Heart right ventricle (tissue), 16 donors: ENCODE measurements at regions not wholly inside any gene's neighbourhood (a gene's known extent, or its start where the extent isn't known, plus 50 kb on each side); places are given as distances from the start of the nearest gene placed in this dataset.
"Not testable (repeated sequence)": the region's sequence is repeated elsewhere in the genome, so short reads cannot be mapped to it uniquely, and the experiment has no call there.

Source experiments
- ATAC-seq, 8 donors: fragments of 200-7000 bp; cut with Tn5 transposase; one replicate each; pipeline ENCODE4 v1.9.1; 2020; ENCODE audit warnings: mild to moderate bottlenecking in 8 of 8, moderate library complexity in 8 of 8, moderate number of reproducible peaks in 1 of 8
- DNase-seq, 2 donors: peaks; one replicate each; pipeline ENCODE4 v3.0.0-alpha.2; 2020
- H3K27ac ChIP-seq, 10 donors: fragments of 200-600 bp; sonication (generic) in 2 of 10; one replicate each; pipeline versions ENCODE4 v1.5.0 to v1.8.0; 2020 to 2022; ENCODE audit warnings: mild to moderate bottlenecking in 3 of 10
- H3K27me3 ChIP-seq, 7 donors: fragments of 200-600 bp; one replicate each; pipeline ENCODE4 v1.8.0; 2021 to 2022; ENCODE audit warnings: mild to moderate bottlenecking in 2 of 7
- H3K36me3 ChIP-seq, 9 donors: fragments of 200-600 bp; sonication (generic) in 1 of 9; one replicate each; pipeline versions ENCODE4 v1.5.0 to v1.8.0; 2020 to 2022; ENCODE audit warnings: mild to moderate bottlenecking in 2 of 9
- H3K4me1 ChIP-seq, 9 donors: fragments of 200-600 bp; sonication (generic) in 1 of 9; one replicate each; pipeline versions ENCODE4 v1.5.0 to v1.8.0; 2020 to 2022; ENCODE audit warnings: mild to moderate bottlenecking in 4 of 9
- H3K4me3 ChIP-seq, 10 donors: fragments of 200-600 bp; sonication (generic) in 2 of 10; one replicate each; pipeline versions ENCODE4 v1.5.0 to v1.8.0; 2020 to 2022; ENCODE audit warnings: mild to moderate bottlenecking in 7 of 10, moderate library complexity in 2 of 10
- H3K9me3 ChIP-seq, 11 donors: fragments of 200-600 bp in 10 of 11; sonication (generic) in 2 of 11; one replicate each; pipeline versions ENCODE4 v1.5.0 to v1.8.0; 2013 to 2022; ENCODE audit warnings: mild to moderate bottlenecking in 2 of 11, control low read depth in 1 of 11, moderate library complexity in 1 of 11
- WGBS, 2 donors: extraction: QIAGEN DNeasy Blood & Tissue Kit; methylation state at CpG; one replicate each; pipeline ENCODE4 v1.1.7; 2013; ENCODE audit warnings: inconsistent platforms in 1 of 2; 5-methylcytosine and 5-hydroxymethylcytosine counted together
- intact Hi-C, 10 donors: fragments of 100-400 bp; cut with DNase I; formaldehyde crosslinking; loops; one replicate each; pipeline versions ENCODE4 v1.11.1 to v1.14.2; 2022
- TF ChIP-seq, protein P1 (sequence below), 9 donors: fragments of 200-600 bp; sonication (generic) in 2 of 9; IDR thresholded peaks; one replicate each; pipeline versions ENCODE4 v1.5.0 to v1.8.0; 2021 to 2022; ENCODE audit warnings: antibody characterized with exemption in 9 of 9, mild to moderate bottlenecking in 5 of 9, moderate library complexity in 1 of 9
- donor health status: Arrhythmogenic right ventricular cardiomyopathy.
- donor health status: ischemic (EF 13 %, LVEDD 7.1; RV severe dilation, severe dysfunction).
- donor health status: healthy with polysubstance abuse.
- donor health status: DM: no; HTN: yes; CAD: no.
- donor health status: DM: no; HTN: no; CAD: no.
- donor health status: ischemic (EF 25% LVEDD 6.9; RV normal size, moderate dysfunction).
- donor health status: ischemic (EF 25% LVEDD 5.7; RV mildly dilated, moderate dysfunction).
- donor health status: healthy.
- donor health status: DM: yes; HTN: yes; CAD: no.
- donor health status: Ischemic cardiomyopathy.
- donor health status: ischemic (EF 35%, LVEDD 5.7; RV mildly dilated, moderate dysfunction).
- donor health status: nonischemic (EF 11% LVEDD 7.7; RV severe dilation, severe dysfunction).
- donor health status: DM: yes; HTN: yes; CAD: no.
- donor health status: PGD.
- donor health status: ischemic (EF 29% LVEDD 5.4; RV normal size, mild dysfunction).
- donor health status: nonischemic (EF 23%, LVEDD 6.1; RV moderate dilation, normal function).

DNA sequence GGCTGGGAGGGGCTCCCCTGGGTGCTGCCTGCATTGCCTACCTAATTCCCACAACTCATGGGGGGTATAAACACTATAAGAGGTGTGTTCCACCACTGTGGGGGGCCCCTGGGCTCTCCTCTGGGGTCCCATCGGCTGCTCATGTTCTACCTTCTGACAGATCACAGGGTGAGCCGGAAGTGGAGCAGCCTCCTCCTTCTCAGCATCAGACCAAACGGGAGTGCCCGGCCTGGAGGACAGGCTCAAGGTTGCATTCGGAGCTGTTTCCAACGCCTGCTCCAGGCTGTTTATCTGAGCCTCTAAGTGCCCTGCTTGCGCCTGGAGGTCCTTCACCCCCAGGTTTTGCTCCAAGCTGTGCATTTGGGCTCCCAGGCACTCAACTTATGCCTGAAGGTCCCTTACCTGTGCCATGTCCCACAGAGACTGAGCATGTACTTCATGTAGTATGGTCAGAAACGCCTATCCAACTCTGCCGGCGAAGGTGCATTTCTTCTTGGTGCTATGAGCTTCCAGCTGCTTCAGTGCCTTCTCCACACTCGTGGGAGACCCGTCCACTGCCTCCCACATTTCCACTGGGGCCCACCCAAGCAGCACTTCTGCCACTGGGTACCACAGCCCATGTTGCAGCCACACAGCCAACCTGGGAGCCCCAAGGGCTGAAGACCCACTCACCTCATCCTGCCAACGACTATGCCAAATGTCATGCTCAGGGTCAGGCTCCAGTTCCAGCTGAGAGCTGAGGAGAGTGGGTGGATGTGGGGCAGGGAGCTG is 232.1 kb downstream of the IGSF11 start:
- no peak overlapping the region for H3K4me3 ChIP-seq
- WGBS, 2 donors = 62 to 66% methylated on average over 13 of the region's 13 CpGs
- ATAC-seq (peak in 7 of 8 donors; percentile 49 to 80 (median 58)), DNase-seq (no peak)
- intact Hi-C loops = no loop called here
- H3K27me3 ChIP-seq = peaks cover 0 to 4% (median 0%) of the 10 kb centered on the region in 7 donors
- no peaks in the 10 kb centered on the region for H3K36me3 ChIP-seq
- peaks cover 0 to 14% (median 0%) of the 10 kb centered on the region in 9 donors for H3K4me1 ChIP-seq
- peaks cover 0 to 4% (median 0%) of the 10 kb centered on the region in 11 donors for H3K9me3 ChIP-seq
- TF ChIP-seq, protein P1, sequence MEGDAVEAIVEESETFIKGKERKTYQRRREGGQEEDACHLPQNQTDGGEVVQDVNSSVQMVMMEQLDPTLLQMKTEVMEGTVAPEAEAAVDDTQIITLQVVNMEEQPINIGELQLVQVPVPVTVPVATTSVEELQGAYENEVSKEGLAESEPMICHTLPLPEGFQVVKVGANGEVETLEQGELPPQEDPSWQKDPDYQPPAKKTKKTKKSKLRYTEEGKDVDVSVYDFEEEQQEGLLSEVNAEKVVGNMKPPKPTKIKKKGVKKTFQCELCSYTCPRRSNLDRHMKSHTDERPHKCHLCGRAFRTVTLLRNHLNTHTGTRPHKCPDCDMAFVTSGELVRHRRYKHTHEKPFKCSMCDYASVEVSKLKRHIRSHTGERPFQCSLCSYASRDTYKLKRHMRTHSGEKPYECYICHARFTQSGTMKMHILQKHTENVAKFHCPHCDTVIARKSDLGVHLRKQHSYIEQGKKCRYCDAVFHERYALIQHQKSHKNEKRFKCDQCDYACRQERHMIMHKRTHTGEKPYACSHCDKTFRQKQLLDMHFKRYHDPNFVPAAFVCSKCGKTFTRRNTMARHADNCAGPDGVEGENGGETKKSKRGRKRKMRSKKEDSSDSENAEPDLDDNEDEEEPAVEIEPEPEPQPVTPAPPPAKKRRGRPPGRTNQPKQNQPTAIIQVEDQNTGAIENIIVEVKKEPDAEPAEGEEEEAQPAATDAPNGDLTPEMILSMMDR (IDR thresholded peaks at IDR 0.05) = no peak
- no peak overlapping the region for H3K27ac ChIP-seq

DNA sequence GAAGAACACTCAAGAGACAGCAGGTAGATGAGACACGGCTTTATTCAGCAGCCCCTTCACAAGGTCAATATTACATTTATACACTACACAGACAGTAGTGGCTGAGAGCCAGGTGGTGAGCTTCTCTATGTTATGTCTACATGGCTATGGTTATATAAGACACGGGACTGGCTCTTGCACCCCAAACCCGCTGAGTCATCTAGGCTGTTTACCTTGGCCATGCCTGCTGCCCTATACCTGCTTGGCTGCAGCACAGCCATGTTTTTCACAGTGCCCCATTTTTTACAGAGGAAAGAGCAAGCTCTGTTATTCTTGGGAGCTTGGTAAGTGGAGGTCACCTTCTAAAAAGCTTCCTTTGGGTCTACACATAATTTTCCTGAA is 231.6 kb downstream of the IGSF11 start:
- peaks cover 0 to 4% (median 0%) of the 10 kb centered on the region in 11 donors for H3K9me3 ChIP-seq
- intact Hi-C loops = no loop called here
- peaks cover 0 to 4% (median 0%) of the 10 kb centered on the region in 7 donors for H3K27me3 ChIP-seq
- TF ChIP-seq, protein P1 (IDR thresholded peaks at IDR 0.05) = no peak
- no peak overlapping the region for H3K4me3 ChIP-seq
- 69 to 78% methylated on average over 3 of the region's 3 CpGs for WGBS, 2 donors
- no peak for ATAC-seq
- no peak overlapping the region for H3K27ac ChIP-seq
- H3K4me1 ChIP-seq = peaks cover 0 to 14% (median 0%) of the 10 kb centered on the region in 9 donors
- no peaks in the 10 kb centered on the region for H3K36me3 ChIP-seq
- no peak for DNase-seq

DNA sequence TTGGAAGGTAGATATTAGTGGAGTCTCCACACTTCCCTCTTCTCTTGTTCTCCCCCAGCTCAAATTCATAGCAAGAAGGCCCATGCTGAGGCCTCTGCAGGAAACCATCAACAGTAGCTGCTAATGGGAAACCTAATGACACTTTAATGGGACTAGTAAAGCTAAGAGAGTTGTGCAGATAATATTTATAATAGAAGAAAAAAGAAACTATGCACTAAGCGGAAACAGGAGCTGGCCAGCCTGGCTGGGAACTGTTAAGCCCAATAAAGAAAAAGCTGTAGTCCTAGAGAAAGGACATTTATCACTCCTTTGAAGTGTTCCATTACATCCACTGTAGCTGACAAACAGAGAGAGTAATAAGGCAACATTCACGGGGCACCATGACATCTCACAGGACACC is 229.6 kb downstream of the IGSF11 start:
- intact Hi-C loops = no loop called here
- TF ChIP-seq, protein P1 (IDR thresholded peaks at IDR 0.05) = no peak
- Histone ChIP-seq H3K27ac (no peak overlapping the region), H3K36me3 (no peaks in the 10 kb centered on the region), H3K27me3 (peaks cover 0 to 4% (median 0%) of the 10 kb centered on the region in 7 donors), H3K4me1 (peaks cover 0 to 14% (median 0%) of the 10 kb centered on the region in 9 donors), H3K9me3 (peaks cover 0 to 4% (median 0%) of the 10 kb centered on the region in 11 donors), H3K4me3 (no peak overlapping the region)
- whole genome bisulfite sequencing, 2 donors = 79 to 80% methylated on average over 2 of the region's 2 CpGs
- DNase-seq = no peak
- ATAC-seq = no peak

DNA sequence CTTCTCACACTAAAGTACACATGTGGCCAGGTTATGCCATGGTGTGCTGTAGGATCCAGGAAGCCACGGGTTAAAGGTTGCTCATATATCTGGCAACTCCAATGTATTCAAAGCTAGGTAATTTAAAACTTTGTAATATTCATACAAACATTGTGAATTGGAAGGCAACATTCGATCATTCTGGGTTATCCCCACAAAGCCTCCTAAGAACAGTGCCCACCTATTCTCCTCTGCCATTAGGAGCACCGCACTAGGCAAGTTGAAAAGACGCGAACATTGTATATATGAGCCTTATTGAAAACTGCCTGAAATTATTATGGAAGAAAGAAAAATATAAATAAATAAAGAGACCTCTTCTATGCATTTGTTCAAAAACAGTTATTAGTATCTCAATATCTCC is 228.2 kb downstream of the IGSF11 start:
- Histone ChIP-seq H3K4me3 (no peak overlapping the region), H3K9me3 (peaks cover 0 to 4% (median 0%) of the 10 kb centered on the region in 11 donors), H3K27ac (no peak overlapping the region), H3K27me3 (peaks cover 0 to 4% (median 0%) of the 10 kb centered on the region in 7 donors), H3K36me3 (no peaks in the 10 kb centered on the region), H3K4me1 (peaks cover 0 to 14% (median 0%) of the 10 kb centered on the region in 9 donors)
- ATAC-seq = no peak
- intact Hi-C loops = no loop called here
- WGBS, 2 donors = 93 to 96% methylated on average over 5 of the region's 5 CpGs
- TF ChIP-seq, protein P1 (IDR thresholded peaks at IDR 0.05) = no peak
- no peak for DNase-seq

DNA sequence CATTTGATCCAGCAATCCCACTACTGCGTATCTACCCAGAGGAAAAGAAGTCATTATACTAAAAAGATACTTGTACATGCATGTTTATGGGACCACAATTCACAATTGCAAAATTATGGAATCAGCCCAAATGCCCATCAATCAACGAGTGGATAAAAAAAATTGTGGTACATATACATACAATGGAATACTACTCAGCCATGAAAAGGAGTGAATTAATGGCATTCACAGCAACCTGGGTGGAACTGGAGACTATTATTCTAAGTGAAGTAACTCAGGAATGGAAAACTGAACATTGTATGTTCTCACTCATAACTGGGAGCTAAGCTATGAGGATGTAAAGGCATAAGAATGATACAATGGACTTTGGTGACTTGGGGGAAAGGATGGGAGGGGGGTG is 227.3 kb downstream of the IGSF11 start:
- H3K9me3 ChIP-seq, H3K4me1 ChIP-seq, DNase-seq, ATAC-seq, H3K27me3 ChIP-seq, H3K4me3 ChIP-seq, H3K27ac ChIP-seq, H3K36me3 ChIP-seq, intact Hi-C loops: not testable (repeated sequence)
- WGBS, 2 donors = 95 to 98% methylated on average over 2 of the region's 2 CpGs
